GM12865 (cell line): ENCODE measurements at regions not wholly inside any gene's neighbourhood (a gene's known extent, or its start where the extent isn't known, plus 50 kb on each side); places are given as distances from the start of the nearest gene placed in this dataset.
A peak's percentile ranks its signal among the peaks of the same experiment; 100 is the strongest.

Experiments used
- DNase-seq: peaks from one replicate; pipeline ENCODE4 v3.0.0; 2010; ENCODE audit warnings: low read depth
- H3K4me3 ChIP-seq: 2 replicates; pipeline ENCODE4 v1.5.1; 2011; ENCODE audit warnings: mild to moderate bottlenecking, low read depth, low read length, control low read depth
- CTCF ChIP-seq: IDR thresholded peaks from 2 replicates; pipeline ENCODE4 v1.5.1; 2011; ENCODE audit warnings: low read length, control low read depth, low read depth, inconsistent platforms; ENCODE audit not compliant: insufficient read depth; ENCODE audit errors: missing control alignments

GRCh38 chr4:18231726-18232125 is 210.2 kb upstream of the LCORL start:
- no peak overlapping the region for H3K4me3 ChIP-seq
- no peak for DNase-seq
- TF ChIP-seq CTCF, result no peak

- TF ChIP-seq CTCF, result no peak
- H3K4me3 ChIP-seq, result no peak overlapping the region
- DNase-seq, result no peak
Observed at GRCh38 chr4:18227880-18228279, 206.3 kb upstream of the LCORL start.

- no peak overlapping the region for H3K4me3 ChIP-seq
- no peak for TF ChIP-seq CTCF
- peak; percentile 35 for DNase-seq
Observed at GRCh38 chr4:18214411-18215055, 193.0 kb upstream of the LCORL start.

GRCh38 chr4:18213576-18214198 is 192.1 kb upstream of the LCORL start:
- no peak overlapping the region for H3K4me3 ChIP-seq
- TF ChIP-seq CTCF, result no peak

GRCh38 chr4:18209448-18209847 is 187.9 kb upstream of the LCORL start:
- H3K4me3 ChIP-seq, result no peak overlapping the region
- peak; percentile 54 for DNase-seq
- TF ChIP-seq CTCF, result no peak

More at GRCh38 chr4:18213576-18214198, 192.1 kb upstream of the LCORL start:
- peak; percentile 44 for DNase-seq

GRCh38 chr4:18203966-18204365 is 182.4 kb upstream of the LCORL start:
- H3K4me3 ChIP-seq, result no peak overlapping the region
- DNase-seq, result peak; percentile 27
- no peak for TF ChIP-seq CTCF

GRCh38 chr4:18202486-18202885 is 180.9 kb upstream of the LCORL start:
- no peak for DNase-seq
- H3K4me3 ChIP-seq, result no peak overlapping the region
- no peak for TF ChIP-seq CTCF
